HepG2 (cell line): ENCODE measurements at regions not wholly inside any gene's neighbourhood (a gene's known extent, or its start where the extent isn't known, plus 50 kb on each side); places are given as distances from the start of the nearest gene placed in this dataset.
A peak's percentile ranks its signal among the peaks of the same experiment; 100 is the strongest.

ENCODE experiments used
- AGO1 ChIP-seq: fragments of 200-400 bp; formaldehyde crosslinking; IDR thresholded peaks from 2 replicates; pipeline ENCODE4 v1.6.1; 2017; ENCODE audit warnings: mild to moderate bottlenecking, low read depth, low read length, moderate library complexity; ENCODE audit not compliant: poor library complexity, severe bottlenecking
- KLF11 ChIP-seq: IDR thresholded peaks from 2 replicates; pipeline ENCODE4 v1.6.1; 2016; ENCODE audit warnings: missing compliant biosample characterization
- MAFK ChIP-seq, 2 experiments: IDR thresholded peaks in 1 of 2; conservative IDR thresholded peaks in 1 of 2; 2 replicates each; pipeline ENCODE4 v1.6.1; 2011; ENCODE audit warnings: improper control_type of control experiment in 2 of 2, low read length in 2 of 2
- MYNN ChIP-seq: sonication (generic); formaldehyde crosslinking; IDR thresholded peaks from 2 replicates; pipeline ENCODE4 v1.4.0; 2020; ENCODE audit warnings: mild to moderate bottlenecking, low read depth, missing genetic modification reagents
- PLRG1 ChIP-seq: fragments of 450-650 bp; conservative IDR thresholded peaks from 2 replicates; pipeline ENCODE4 v1.6.1; 2016
- RXRB ChIP-seq: IDR thresholded peaks from 2 replicates; pipeline ENCODE4 v1.6.1; 2016; ENCODE audit warnings: borderline replicate concordance, missing genetic modification reagents, missing compliant biosample characterization
- SP2 ChIP-seq: sonication (generic); formaldehyde crosslinking; IDR thresholded peaks from 2 replicates; pipeline ENCODE4 v1.5.1; 2020; ENCODE audit warnings: mild to moderate bottlenecking, missing genetic modification reagents
- SP5 ChIP-seq: IDR thresholded peaks from 2 replicates; pipeline ENCODE4 v1.6.1; 2016; ENCODE audit warnings: low read depth, borderline replicate concordance
- SPEN ChIP-seq: sonication (generic); formaldehyde crosslinking; IDR thresholded peaks from 2 replicates; pipeline ENCODE4 v1.5.1; 2020; ENCODE audit warnings: low read depth, mild to moderate bottlenecking, missing genetic modification reagents
- SRSF4 ChIP-seq: fragments of 200-400 bp; formaldehyde crosslinking; IDR thresholded peaks from one replicate; pipeline ENCODE4 v1.6.1; 2018; ENCODE audit warnings: mild to moderate bottlenecking, low read depth, low read length, moderate library complexity; ENCODE audit not compliant: poor library complexity, severe bottlenecking
- ZBTB21 ChIP-seq: sonication (generic); formaldehyde crosslinking; IDR thresholded peaks from 2 replicates; pipeline ENCODE4 v1.4.0; 2020; ENCODE audit warnings: missing genetic modification reagents
- ZBTB46 ChIP-seq: sonication (generic); formaldehyde crosslinking; IDR thresholded peaks from 2 replicates; pipeline ENCODE4 v1.4.0; 2020; ENCODE audit warnings: mild to moderate bottlenecking, missing genetic modification reagents, borderline replicate concordance
- ZNF251 ChIP-seq: sonication (generic); formaldehyde crosslinking; IDR thresholded peaks from 2 replicates; pipeline ENCODE4 v1.9.0; 2021; ENCODE audit warnings: mild to moderate bottlenecking, missing genetic modification reagents
- ZNF350 ChIP-seq: sonication (generic); formaldehyde crosslinking; IDR thresholded peaks from 2 replicates; pipeline ENCODE4 v1.4.0; 2020; ENCODE audit warnings: mild to moderate bottlenecking, low read depth, missing genetic modification reagents, borderline replicate concordance
- ZNF431 ChIP-seq: sonication (generic); formaldehyde crosslinking; IDR thresholded peaks from 2 replicates; pipeline ENCODE4 v1.9.0; 2022; ENCODE audit warnings: missing genetic modification reagents, low read depth, mild to moderate bottlenecking, borderline replicate concordance
- ZNF468 ChIP-seq: sonication (generic); formaldehyde crosslinking; IDR thresholded peaks from 2 replicates; pipeline ENCODE4 v1.8.0; 2022; ENCODE audit warnings: mild to moderate bottlenecking, moderate library complexity, missing genetic modification reagents
- ZNF484 ChIP-seq: sonication (generic); formaldehyde crosslinking; IDR thresholded peaks from 2 replicates; pipeline ENCODE4 v1.5.1; 2020; ENCODE audit warnings: mild to moderate bottlenecking, low read depth, missing genetic modification reagents, borderline replicate concordance
- ZNF607 ChIP-seq: sonication (generic); formaldehyde crosslinking; IDR thresholded peaks from 2 replicates; pipeline ENCODE4 v1.5.1; 2020; ENCODE audit warnings: missing genetic modification reagents, mild to moderate bottlenecking, borderline replicate concordance
- ZNF747 ChIP-seq: sonication (generic); formaldehyde crosslinking; IDR thresholded peaks from 2 replicates; pipeline ENCODE4 v1.8.1; 2023; ENCODE audit warnings: missing genetic modification reagents, mild to moderate bottlenecking, borderline replicate concordance
- ZSCAN25 ChIP-seq: sonication (generic); formaldehyde crosslinking; IDR thresholded peaks from 2 replicates; pipeline ENCODE4 v1.8.0; 2022; ENCODE audit warnings: mild to moderate bottlenecking, missing genetic modification reagents
- TF ChIP-seq, protein P1 (sequence below): IDR thresholded peaks from 2 replicates; pipeline ENCODE4 v1.6.1; 2018; ENCODE audit warnings: missing genetic modification reagents, mild to moderate bottlenecking, missing compliant biosample characterization
- TF ChIP-seq, protein P2 (sequence below): sonication (generic); formaldehyde crosslinking; IDR thresholded peaks from 2 replicates; pipeline ENCODE4 v1.4.0; 2020; ENCODE audit warnings: mild to moderate bottlenecking, missing genetic modification reagents

DNA sequence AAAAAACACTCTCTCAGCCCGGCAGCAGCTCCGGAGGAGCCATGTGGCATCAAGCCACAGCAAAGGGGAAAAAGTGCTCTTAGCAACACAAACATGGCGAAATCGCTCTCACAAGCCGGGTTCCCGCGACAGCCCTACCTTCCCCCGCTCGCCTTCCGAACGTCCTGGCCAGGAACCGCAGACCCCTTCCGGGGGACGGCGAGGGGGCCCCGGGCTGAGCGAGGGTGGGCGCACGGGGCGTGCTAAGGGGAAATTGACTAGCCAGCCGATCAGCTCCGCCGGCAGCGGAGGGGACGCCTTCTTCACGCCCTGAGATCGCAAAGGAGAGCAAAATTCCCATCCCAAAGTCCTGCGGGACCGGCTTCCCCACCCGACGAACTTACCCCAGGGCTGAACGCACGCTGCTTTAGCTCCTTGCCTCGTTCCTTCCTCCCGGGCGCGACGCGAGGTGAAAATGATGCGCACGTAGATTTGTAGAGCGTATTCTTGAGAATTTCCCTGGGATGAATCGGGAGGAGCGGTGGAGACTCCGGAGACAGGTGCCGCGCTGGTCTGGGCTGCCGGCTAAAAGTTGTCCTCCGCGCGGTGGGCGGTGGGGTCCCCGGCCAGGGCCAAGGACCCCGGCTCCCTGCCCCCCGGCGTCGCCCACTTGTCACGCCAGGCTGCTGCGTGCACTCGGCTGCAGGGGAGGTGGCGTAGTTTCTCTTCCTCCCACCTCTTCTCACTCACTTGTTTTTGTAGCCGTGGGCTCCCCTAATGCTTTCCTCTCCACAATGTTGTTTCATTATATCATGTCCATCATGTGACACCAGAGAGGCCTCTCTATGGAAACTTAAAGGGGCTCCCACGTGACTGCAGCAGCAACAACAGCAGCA, 220.1 kb upstream of the MKLN1 start (continued):
- TF ChIP-seq ZNF350 = no peak
- TF ChIP-seq ZNF251 (CRISPR knock-in tag) = no peak
- TF ChIP-seq, protein P1, sequence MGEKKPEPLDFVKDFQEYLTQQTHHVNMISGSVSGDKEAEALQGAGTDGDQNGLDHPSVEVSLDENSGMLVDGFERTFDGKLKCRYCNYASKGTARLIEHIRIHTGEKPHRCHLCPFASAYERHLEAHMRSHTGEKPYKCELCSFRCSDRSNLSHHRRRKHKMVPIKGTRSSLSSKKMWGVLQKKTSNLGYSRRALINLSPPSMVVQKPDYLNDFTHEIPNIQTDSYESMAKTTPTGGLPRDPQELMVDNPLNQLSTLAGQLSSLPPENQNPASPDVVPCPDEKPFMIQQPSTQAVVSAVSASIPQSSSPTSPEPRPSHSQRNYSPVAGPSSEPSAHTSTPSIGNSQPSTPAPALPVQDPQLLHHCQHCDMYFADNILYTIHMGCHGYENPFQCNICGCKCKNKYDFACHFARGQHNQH (CRISPR knock-in tag) = no peak
- TF ChIP-seq ZBTB21 (CRISPR knock-in tag) = no peak
- no peak for TF ChIP-seq ZNF468 (CRISPR knock-in tag)
- no peak for TF ChIP-seq ZNF607 (CRISPR knock-in tag)
- TF ChIP-seq MAFK (conservative IDR thresholded peaks at IDR 0.05 in 1 of 2, IDR thresholded peaks at IDR 0.05 in 1 of 2; ENCODE audit: low read length in 2 of 2) = no peak
- TF ChIP-seq ZNF747 (CRISPR knock-in tag) = peak; percentile 55; the same call in 1 of the 2 replicates
- peak; percentile 42; the same call in 1 of the 2 replicates for TF ChIP-seq SPEN (CRISPR knock-in tag)
- no peak for TF ChIP-seq ZNF484 (CRISPR knock-in tag)
- TF ChIP-seq MYNN = no peak
- TF ChIP-seq ZBTB46 (CRISPR knock-in tag) = no peak
- TF ChIP-seq SRSF4 = no peak
- TF ChIP-seq KLF11 (CRISPR knock-in tag) = no peak
- no peak for TF ChIP-seq SP2
- no peak for TF ChIP-seq ZSCAN25 (CRISPR knock-in tag)
- TF ChIP-seq, protein P2, sequence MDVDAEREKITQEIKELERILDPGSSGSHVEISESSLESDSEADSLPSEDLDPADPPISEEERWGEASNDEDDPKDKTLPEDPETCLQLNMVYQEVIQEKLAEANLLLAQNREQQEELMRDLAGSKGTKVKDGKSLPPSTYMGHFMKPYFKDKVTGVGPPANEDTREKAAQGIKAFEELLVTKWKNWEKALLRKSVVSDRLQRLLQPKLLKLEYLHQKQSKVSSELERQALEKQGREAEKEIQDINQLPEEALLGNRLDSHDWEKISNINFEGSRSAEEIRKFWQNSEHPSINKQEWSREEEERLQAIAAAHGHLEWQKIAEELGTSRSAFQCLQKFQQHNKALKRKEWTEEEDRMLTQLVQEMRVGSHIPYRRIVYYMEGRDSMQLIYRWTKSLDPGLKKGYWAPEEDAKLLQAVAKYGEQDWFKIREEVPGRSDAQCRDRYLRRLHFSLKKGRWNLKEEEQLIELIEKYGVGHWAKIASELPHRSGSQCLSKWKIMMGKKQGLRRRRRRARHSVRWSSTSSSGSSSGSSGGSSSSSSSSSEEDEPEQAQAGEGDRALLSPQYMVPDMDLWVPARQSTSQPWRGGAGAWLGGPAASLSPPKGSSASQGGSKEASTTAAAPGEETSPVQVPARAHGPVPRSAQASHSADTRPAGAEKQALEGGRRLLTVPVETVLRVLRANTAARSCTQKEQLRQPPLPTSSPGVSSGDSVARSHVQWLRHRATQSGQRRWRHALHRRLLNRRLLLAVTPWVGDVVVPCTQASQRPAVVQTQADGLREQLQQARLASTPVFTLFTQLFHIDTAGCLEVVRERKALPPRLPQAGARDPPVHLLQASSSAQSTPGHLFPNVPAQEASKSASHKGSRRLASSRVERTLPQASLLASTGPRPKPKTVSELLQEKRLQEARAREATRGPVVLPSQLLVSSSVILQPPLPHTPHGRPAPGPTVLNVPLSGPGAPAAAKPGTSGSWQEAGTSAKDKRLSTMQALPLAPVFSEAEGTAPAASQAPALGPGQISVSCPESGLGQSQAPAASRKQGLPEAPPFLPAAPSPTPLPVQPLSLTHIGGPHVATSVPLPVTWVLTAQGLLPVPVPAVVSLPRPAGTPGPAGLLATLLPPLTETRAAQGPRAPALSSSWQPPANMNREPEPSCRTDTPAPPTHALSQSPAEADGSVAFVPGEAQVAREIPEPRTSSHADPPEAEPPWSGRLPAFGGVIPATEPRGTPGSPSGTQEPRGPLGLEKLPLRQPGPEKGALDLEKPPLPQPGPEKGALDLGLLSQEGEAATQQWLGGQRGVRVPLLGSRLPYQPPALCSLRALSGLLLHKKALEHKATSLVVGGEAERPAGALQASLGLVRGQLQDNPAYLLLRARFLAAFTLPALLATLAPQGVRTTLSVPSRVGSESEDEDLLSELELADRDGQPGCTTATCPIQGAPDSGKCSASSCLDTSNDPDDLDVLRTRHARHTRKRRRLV = no peak
- TF ChIP-seq ZNF431 (CRISPR knock-in tag) = no peak
- peak; percentile 28; the same call in 1 of the 2 replicates for TF ChIP-seq SP5 (CRISPR knock-in tag)
- TF ChIP-seq AGO1 = peak; percentile 45
- TF ChIP-seq PLRG1 = no peak
- TF ChIP-seq RXRB (CRISPR knock-in tag) = peak; percentile 7; the same call in 1 of the 2 replicates
